ENCODE measurements at regions not wholly inside any gene's neighbourhood (a gene's known extent, or its start where the extent isn't known, plus 50 kb on each side); places are given as distances from the start of the nearest gene placed in this dataset.

GRCh38 chr5:97606531-97606930, 423.5 kb upstream of the RIOK2 start (continued):
- TF ChIP-seq RAD21 (IDR thresholded peaks at IDR 0.05 in 1 of 2, conservative IDR thresholded peaks at IDR 0.05 in 1 of 2; ENCODE audit: low read depth in 2 of 2, low read length in 2 of 2) (no peak), FOSL1 (IDR thresholded peaks at IDR 0.05; ENCODE audit: insufficient read depth, low read depth, low read length) (no peak), POU5F1 (IDR thresholded peaks at IDR 0.05; ENCODE audit: low read depth, low read length) (no peak), EP300 (IDR thresholded peaks at IDR 0.05; ENCODE audit: borderline replicate concordance in 1 of 2, low read depth in 2 of 2, low read length in 2 of 2) (no peak)

All from H1 (cell line).